ENCODE measurements at regions not wholly inside any gene's neighbourhood (a gene's known extent, or its start where the extent isn't known, plus 50 kb on each side); places are given as distances from the start of the nearest gene placed in this dataset.

- TF ChIP-seq CTCF (IDR thresholded peaks at IDR 0.05; ENCODE audit: unreplicated experiment), result no peak
- peaks cover 10% of the 10 kb centered on the region for H3K27me3 Mint-ChIP-seq (ENCODE audit: unreplicated experiment)
- no peaks in the 10 kb centered on the region for H3K4me1 Mint-ChIP-seq (ENCODE audit: unreplicated experiment)
- peaks cover 19% of the 10 kb centered on the region for H3K9me3 Mint-ChIP-seq (ENCODE audit: unreplicated experiment)
- DNase-seq (ENCODE audit: low spot score), result no peak
- H3K4me3 Mint-ChIP-seq (ENCODE audit: unreplicated experiment), result no peak overlapping the region
- H3K36me3 Mint-ChIP-seq (ENCODE audit: low read depth, unreplicated experiment), result peaks cover 4% of the 10 kb centered on the region
- no peak overlapping the region for H3K27ac Mint-ChIP-seq (ENCODE audit: unreplicated experiment)
Observed at GRCh38 chr1:4468804-4469514, 185.4 kb upstream of the AJAP1 start.

DNA sequence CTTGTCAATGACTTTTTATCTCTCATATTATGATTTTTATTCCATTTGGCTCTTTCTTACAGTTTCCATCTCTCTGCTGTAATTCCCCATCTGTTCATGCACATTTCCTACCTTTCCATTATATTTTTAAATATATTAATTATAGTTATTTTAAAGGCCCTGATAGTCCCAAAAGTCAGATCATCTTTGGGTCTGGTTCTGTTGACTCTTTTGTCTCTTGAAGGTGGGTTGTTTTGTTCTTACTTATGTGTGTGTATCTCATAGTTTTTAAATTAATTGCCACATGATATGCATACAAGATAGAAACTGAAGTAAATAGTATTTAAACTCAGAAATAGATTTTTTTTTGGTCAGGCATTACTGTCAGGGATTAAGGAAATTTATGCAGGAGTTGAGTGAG lies 178.0 kb upstream of the AJAP1 start:
- DNase-seq (ENCODE audit: low spot score), result no peak
- Mint-ChIP-seq H3K4me3 (ENCODE audit: unreplicated experiment) (no peak overlapping the region), H3K9me3 (ENCODE audit: unreplicated experiment) (peaks cover 22% of the 10 kb centered on the region), H3K36me3 (ENCODE audit: low read depth, unreplicated experiment) (peaks cover 4% of the 10 kb centered on the region), H3K27ac (ENCODE audit: unreplicated experiment) (no peak overlapping the region), H3K27me3 (ENCODE audit: unreplicated experiment) (peaks cover 5% of the 10 kb centered on the region), H3K4me1 (ENCODE audit: unreplicated experiment) (no peaks in the 10 kb centered on the region)
- TF ChIP-seq CTCF (IDR thresholded peaks at IDR 0.05; ENCODE audit: unreplicated experiment), result no peak

DNA sequence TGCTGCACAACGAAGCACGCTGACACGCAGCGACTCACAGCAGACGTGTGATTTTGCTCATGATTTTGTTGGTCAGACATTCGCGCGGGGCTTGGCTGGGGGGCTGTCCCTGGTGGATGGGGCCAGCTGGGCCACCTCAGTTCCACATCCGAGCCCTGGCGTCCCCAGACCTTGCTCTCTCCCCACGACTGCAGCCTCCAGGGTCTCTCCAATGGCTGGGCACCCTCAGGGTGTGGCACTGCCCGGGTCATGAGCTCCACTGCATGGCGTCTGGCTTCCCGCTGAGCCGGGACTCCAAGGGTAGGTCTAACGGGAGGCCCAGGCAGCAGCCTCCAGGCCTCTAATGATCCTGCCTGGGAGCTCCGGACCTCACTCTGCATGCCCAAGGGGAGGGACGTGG lies 173.0 kb upstream of the AJAP1 start:
- no peak overlapping the region for H3K4me3 Mint-ChIP-seq (ENCODE audit: unreplicated experiment)
- DNase-seq (ENCODE audit: low spot score), result no peak
- peaks cover 6% of the 10 kb centered on the region for H3K36me3 Mint-ChIP-seq (ENCODE audit: low read depth, unreplicated experiment)
- peaks cover 4% of the 10 kb centered on the region for H3K27me3 Mint-ChIP-seq (ENCODE audit: unreplicated experiment)
- no peak overlapping the region for H3K27ac Mint-ChIP-seq (ENCODE audit: unreplicated experiment)
- H3K9me3 Mint-ChIP-seq (ENCODE audit: unreplicated experiment), result peaks cover 25% of the 10 kb centered on the region
- TF ChIP-seq CTCF (IDR thresholded peaks at IDR 0.05; ENCODE audit: unreplicated experiment), result no peak
- H3K4me1 Mint-ChIP-seq (ENCODE audit: unreplicated experiment), result no peaks in the 10 kb centered on the region

DNA sequence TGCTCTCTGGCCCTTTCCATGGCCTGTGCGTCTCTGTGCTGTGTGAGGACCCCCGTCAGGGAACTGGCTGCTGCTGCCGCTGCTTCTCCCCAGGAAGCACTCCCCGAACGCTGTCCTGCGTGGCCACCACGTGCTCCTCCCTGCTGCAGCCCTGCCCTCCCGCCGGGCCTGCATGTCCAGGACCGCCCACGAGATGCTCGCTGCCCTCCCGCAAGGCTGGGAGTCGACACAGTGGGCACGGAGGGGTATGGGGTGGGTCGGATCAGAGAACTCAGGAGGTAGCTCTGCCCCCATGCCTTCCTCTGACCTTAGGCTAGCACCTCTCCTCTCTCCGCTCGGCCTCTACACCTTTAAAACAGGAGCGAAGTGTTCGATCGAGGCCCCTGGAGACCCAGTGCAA lies 171.9 kb upstream of the AJAP1 start:
- no peak for TF ChIP-seq CTCF (IDR thresholded peaks at IDR 0.05; ENCODE audit: unreplicated experiment)
- peaks cover 28% of the 10 kb centered on the region for H3K9me3 Mint-ChIP-seq (ENCODE audit: unreplicated experiment)
- no peak overlapping the region for H3K27ac Mint-ChIP-seq (ENCODE audit: unreplicated experiment)
- H3K27me3 Mint-ChIP-seq (ENCODE audit: unreplicated experiment), result peaks cover 4% of the 10 kb centered on the region
- H3K36me3 Mint-ChIP-seq (ENCODE audit: low read depth, unreplicated experiment), result peaks cover 7% of the 10 kb centered on the region
- H3K4me3 Mint-ChIP-seq (ENCODE audit: unreplicated experiment), result no peak overlapping the region
- DNase-seq (ENCODE audit: low spot score), result no peak
- H3K4me1 Mint-ChIP-seq (ENCODE audit: unreplicated experiment), result no peaks in the 10 kb centered on the region

DNA sequence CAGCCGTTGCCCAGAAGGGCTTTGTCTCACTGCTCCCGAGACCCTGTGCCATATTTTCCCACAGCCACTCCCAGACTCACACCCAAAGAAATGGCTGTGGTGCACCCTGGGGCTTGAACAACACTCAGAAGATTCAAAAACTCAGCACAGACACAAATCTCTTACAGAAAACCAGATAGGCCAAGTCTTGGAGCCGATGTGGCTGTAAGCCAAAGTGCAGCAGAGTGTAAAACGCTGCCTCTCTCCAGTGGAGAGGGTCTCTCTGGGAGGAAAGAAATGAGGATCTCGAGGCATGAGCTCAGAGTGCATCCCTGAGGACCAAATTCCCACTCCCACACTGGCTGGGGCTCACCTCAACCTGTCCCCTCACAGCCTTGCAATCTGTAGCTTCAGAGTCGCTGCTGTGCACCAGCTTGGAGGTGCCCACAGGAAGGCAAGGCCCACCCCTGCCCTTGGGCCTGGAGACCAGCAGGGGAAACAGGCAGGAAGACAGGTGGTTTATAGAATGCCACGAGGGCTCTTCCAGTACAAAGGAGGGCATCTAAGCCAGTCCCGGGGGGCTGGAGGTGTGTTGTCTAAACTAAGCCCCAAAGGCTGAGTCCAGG lies 171.3 kb upstream of the AJAP1 start:
- Mint-ChIP-seq H3K36me3 (ENCODE audit: low read depth, unreplicated experiment) (peaks cover 10% of the 10 kb centered on the region), H3K9me3 (ENCODE audit: unreplicated experiment) (peaks cover 28% of the 10 kb centered on the region), H3K4me3 (ENCODE audit: unreplicated experiment) (no peak overlapping the region), H3K27me3 (ENCODE audit: unreplicated experiment) (peaks cover 4% of the 10 kb centered on the region), H3K4me1 (ENCODE audit: unreplicated experiment) (no peaks in the 10 kb centered on the region), H3K27ac (ENCODE audit: unreplicated experiment) (no peak overlapping the region)
- DNase-seq (ENCODE audit: low spot score), result no peak
- TF ChIP-seq CTCF (IDR thresholded peaks at IDR 0.05; ENCODE audit: unreplicated experiment), result no peak
